ENCODE measurements at regions not wholly inside any gene's neighbourhood (a gene's known extent, or its start where the extent isn't known, plus 50 kb on each side); places are given as distances from the start of the nearest gene placed in this dataset.

DNA sequence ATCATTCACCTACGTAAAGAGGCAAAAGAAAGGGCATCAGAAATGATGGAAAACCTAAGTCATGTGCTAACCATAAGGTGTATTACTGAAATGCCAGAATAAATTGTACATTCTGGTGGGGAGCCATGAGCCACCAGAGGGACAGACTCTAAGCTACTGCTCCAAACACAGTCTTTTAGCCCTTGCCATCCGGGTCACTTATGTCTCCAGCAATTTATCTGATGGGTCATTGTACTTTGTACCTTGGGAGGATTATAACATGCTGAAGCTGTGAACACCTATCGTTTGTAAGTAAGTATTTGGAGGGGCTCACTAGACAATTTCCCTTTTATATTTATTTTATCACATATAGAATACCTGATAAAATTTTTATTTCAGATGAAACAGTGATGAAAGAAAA, 495.1 kb downstream of the KIF4B start:
- TF ChIP-seq POLR2AphosphoS5 (IDR thresholded peaks at IDR 0.05; ENCODE audit: low read depth, low read length) (no peak), EZH2phosphoT487 (IDR thresholded peaks at IDR 0.05; ENCODE audit: borderline replicate concordance) (no peak), EZH2 (IDR thresholded peaks at IDR 0.05) (no peak), ZNF274 (IDR thresholded peaks at IDR 0.05; ENCODE audit: low read depth, low read length) (no peak), FOSL1 (IDR thresholded peaks at IDR 0.05; ENCODE audit: low read depth) (no peak), POLR2A (IDR thresholded peaks at IDR 0.05; ENCODE audit: borderline replicate concordance, extremely low read depth, insufficient read depth, insufficient read length) (no peak), SIN3A (IDR thresholded peaks at IDR 0.05; ENCODE audit: low read depth) (no peak), TCF7L2 (IDR thresholded peaks at IDR 0.05; ENCODE audit: borderline replicate concordance, extremely low read depth, insufficient read depth, insufficient read length) (no peak)
- TF ChIP-seq, protein P1, sequence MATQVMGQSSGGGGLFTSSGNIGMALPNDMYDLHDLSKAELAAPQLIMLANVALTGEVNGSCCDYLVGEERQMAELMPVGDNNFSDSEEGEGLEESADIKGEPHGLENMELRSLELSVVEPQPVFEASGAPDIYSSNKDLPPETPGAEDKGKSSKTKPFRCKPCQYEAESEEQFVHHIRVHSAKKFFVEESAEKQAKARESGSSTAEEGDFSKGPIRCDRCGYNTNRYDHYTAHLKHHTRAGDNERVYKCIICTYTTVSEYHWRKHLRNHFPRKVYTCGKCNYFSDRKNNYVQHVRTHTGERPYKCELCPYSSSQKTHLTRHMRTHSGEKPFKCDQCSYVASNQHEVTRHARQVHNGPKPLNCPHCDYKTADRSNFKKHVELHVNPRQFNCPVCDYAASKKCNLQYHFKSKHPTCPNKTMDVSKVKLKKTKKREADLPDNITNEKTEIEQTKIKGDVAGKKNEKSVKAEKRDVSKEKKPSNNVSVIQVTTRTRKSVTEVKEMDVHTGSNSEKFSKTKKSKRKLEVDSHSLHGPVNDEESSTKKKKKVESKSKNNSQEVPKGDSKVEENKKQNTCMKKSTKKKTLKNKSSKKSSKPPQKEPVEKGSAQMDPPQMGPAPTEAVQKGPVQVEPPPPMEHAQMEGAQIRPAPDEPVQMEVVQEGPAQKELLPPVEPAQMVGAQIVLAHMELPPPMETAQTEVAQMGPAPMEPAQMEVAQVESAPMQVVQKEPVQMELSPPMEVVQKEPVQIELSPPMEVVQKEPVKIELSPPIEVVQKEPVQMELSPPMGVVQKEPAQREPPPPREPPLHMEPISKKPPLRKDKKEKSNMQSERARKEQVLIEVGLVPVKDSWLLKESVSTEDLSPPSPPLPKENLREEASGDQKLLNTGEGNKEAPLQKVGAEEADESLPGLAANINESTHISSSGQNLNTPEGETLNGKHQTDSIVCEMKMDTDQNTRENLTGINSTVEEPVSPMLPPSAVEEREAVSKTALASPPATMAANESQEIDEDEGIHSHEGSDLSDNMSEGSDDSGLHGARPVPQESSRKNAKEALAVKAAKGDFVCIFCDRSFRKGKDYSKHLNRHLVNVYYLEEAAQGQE (IDR thresholded peaks at IDR 0.05; ENCODE audit: low read depth), result no peak
- TF ChIP-seq, protein P2, sequence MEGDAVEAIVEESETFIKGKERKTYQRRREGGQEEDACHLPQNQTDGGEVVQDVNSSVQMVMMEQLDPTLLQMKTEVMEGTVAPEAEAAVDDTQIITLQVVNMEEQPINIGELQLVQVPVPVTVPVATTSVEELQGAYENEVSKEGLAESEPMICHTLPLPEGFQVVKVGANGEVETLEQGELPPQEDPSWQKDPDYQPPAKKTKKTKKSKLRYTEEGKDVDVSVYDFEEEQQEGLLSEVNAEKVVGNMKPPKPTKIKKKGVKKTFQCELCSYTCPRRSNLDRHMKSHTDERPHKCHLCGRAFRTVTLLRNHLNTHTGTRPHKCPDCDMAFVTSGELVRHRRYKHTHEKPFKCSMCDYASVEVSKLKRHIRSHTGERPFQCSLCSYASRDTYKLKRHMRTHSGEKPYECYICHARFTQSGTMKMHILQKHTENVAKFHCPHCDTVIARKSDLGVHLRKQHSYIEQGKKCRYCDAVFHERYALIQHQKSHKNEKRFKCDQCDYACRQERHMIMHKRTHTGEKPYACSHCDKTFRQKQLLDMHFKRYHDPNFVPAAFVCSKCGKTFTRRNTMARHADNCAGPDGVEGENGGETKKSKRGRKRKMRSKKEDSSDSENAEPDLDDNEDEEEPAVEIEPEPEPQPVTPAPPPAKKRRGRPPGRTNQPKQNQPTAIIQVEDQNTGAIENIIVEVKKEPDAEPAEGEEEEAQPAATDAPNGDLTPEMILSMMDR (IDR thresholded peaks at IDR 0.05 in 2 of 3, conservative IDR thresholded peaks at IDR 0.05 in 1 of 3; ENCODE audit: borderline replicate concordance in 1 of 3, insufficient read depth in 1 of 3, low read depth in 2 of 3, low read length in 2 of 3), result no peak
- TF ChIP-seq, protein P3, sequence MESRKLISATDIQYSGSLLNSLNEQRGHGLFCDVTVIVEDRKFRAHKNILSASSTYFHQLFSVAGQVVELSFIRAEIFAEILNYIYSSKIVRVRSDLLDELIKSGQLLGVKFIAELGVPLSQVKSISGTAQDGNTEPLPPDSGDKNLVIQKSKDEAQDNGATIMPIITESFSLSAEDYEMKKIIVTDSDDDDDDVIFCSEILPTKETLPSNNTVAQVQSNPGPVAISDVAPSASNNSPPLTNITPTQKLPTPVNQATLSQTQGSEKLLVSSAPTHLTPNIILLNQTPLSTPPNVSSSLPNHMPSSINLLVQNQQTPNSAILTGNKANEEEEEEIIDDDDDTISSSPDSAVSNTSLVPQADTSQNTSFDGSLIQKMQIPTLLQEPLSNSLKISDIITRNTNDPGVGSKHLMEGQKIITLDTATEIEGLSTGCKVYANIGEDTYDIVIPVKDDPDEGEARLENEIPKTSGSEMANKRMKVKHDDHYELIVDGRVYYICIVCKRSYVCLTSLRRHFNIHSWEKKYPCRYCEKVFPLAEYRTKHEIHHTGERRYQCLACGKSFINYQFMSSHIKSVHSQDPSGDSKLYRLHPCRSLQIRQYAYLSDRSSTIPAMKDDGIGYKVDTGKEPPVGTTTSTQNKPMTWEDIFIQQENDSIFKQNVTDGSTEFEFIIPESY (IDR thresholded peaks at IDR 0.05; ENCODE audit: extremely low read depth, insufficient replicate concordance, low read length), result no peak
